ENCODE measurements at regions not wholly inside any gene's neighbourhood (a gene's known extent, or its start where the extent isn't known, plus 50 kb on each side); places are given as distances from the start of the nearest gene placed in this dataset.

- H3K36me3 ChIP-seq (ENCODE audit: control insufficient read depth in 3 of 3, insufficient read depth in 2 of 3, low read depth in 1 of 3, low read length in 3 of 3), result no peaks in the 10 kb centered on the region
- FAIRE-seq, result no peak
- H3K4me3 ChIP-seq (ENCODE audit: low read depth in 1 of 3, low read length in 3 of 3), result no peak overlapping the region
- H3K27me3 ChIP-seq (ENCODE audit: control insufficient read depth in 3 of 3, insufficient read depth in 3 of 3, low read length in 3 of 3), result no peaks in the 10 kb centered on the region
- H3K9me3 ChIP-seq (ENCODE audit: control insufficient read depth in 2 of 2, insufficient read depth in 1 of 2, low read depth in 1 of 2, low read length in 1 of 2), result no peaks in the 10 kb centered on the region
- no peak overlapping the region for H3K27ac ChIP-seq (ENCODE audit: low read depth in 1 of 3, low read length in 2 of 3)
- WGBS, 3 donors, result 93 to 96% (median 95%) methylated on average over 5 of the region's 5 CpGs
- H3K4me1 ChIP-seq (ENCODE audit: control insufficient read depth in 3 of 3, insufficient read depth in 2 of 3, low read depth in 1 of 3, low read length in 2 of 3), result no peaks in the 10 kb centered on the region
- no peak for DNase-seq
Observed at GRCh38 chr1:58095183-58095582, 451.3 kb downstream of the OMA1 start.

- no peaks in the 10 kb centered on the region for H3K9me3 ChIP-seq (ENCODE audit: control insufficient read depth in 2 of 2, insufficient read depth in 1 of 2, low read depth in 1 of 2, low read length in 1 of 2)
- 38 to 61% (median 52%) methylated on average over 2 of the region's 2 CpGs for WGBS, 3 donors
- no peaks in the 10 kb centered on the region for H3K27me3 ChIP-seq (ENCODE audit: control insufficient read depth in 3 of 3, insufficient read depth in 3 of 3, low read length in 3 of 3)
- no peak for DNase-seq
- no peak overlapping the region for H3K4me3 ChIP-seq (ENCODE audit: low read depth in 1 of 3, low read length in 3 of 3)
- no peak overlapping the region for H3K27ac ChIP-seq (ENCODE audit: low read depth in 1 of 3, low read length in 2 of 3)
- no peaks in the 10 kb centered on the region for H3K4me1 ChIP-seq (ENCODE audit: control insufficient read depth in 3 of 3, insufficient read depth in 2 of 3, low read depth in 1 of 3, low read length in 2 of 3)
- no peaks in the 10 kb centered on the region for H3K36me3 ChIP-seq (ENCODE audit: control insufficient read depth in 3 of 3, insufficient read depth in 2 of 3, low read depth in 1 of 3, low read length in 3 of 3)
- FAIRE-seq, result no peak
Observed at GRCh38 chr1:58094221-58094620, 452.3 kb downstream of the OMA1 start.

- Histone ChIP-seq H3K9me3 (ENCODE audit: control insufficient read depth in 2 of 2, insufficient read depth in 1 of 2, low read depth in 1 of 2, low read length in 1 of 2) (no peaks in the 10 kb centered on the region), H3K27ac (ENCODE audit: low read depth in 1 of 3, low read length in 2 of 3) (no peak overlapping the region), H3K4me1 (ENCODE audit: control insufficient read depth in 3 of 3, insufficient read depth in 2 of 3, low read depth in 1 of 3, low read length in 2 of 3) (no peaks in the 10 kb centered on the region), H3K4me3 (ENCODE audit: low read depth in 1 of 3, low read length in 3 of 3) (no peak overlapping the region), H3K36me3 (ENCODE audit: control insufficient read depth in 3 of 3, insufficient read depth in 2 of 3, low read depth in 1 of 3, low read length in 3 of 3) (no peaks in the 10 kb centered on the region), H3K27me3 (ENCODE audit: control insufficient read depth in 3 of 3, insufficient read depth in 3 of 3, low read length in 3 of 3) (no peaks in the 10 kb centered on the region)
- 45 to 76% (median 54%) methylated on average over 2 of the region's 2 CpGs for WGBS, 3 donors
- FAIRE-seq (no peak), DNase-seq (no peak)
Observed at GRCh38 chr1:58090640-58091039, 455.9 kb downstream of the OMA1 start.

- FAIRE-seq (no peak), DNase-seq (peak in 1 of 2 donors; percentile 4)
- H3K9me3 ChIP-seq (ENCODE audit: control insufficient read depth in 2 of 2, insufficient read depth in 1 of 2, low read depth in 1 of 2, low read length in 1 of 2), result no peaks in the 10 kb centered on the region
- no peak overlapping the region for H3K27ac ChIP-seq (ENCODE audit: low read depth in 1 of 3, low read length in 2 of 3)
- H3K36me3 ChIP-seq (ENCODE audit: control insufficient read depth in 3 of 3, insufficient read depth in 2 of 3, low read depth in 1 of 3, low read length in 3 of 3), result no peaks in the 10 kb centered on the region
- H3K4me1 ChIP-seq (ENCODE audit: control insufficient read depth in 3 of 3, insufficient read depth in 2 of 3, low read depth in 1 of 3, low read length in 2 of 3), result no peaks in the 10 kb centered on the region
- WGBS, 3 donors, result 22 to 45% (median 39%) methylated on average over 10 of the region's 10 CpGs
- no peak overlapping the region for H3K4me3 ChIP-seq (ENCODE audit: low read depth in 1 of 3, low read length in 3 of 3)
- H3K27me3 ChIP-seq (ENCODE audit: control insufficient read depth in 3 of 3, insufficient read depth in 3 of 3, low read length in 3 of 3), result no peaks in the 10 kb centered on the region
Observed at GRCh38 chr1:58089898-58090534, 456.5 kb downstream of the OMA1 start.

- WGBS, 3 donors, result 58 to 66% (median 63%) methylated on average over 3 of the region's 3 CpGs
- no peak for DNase-seq
- H3K4me1 ChIP-seq (ENCODE audit: control insufficient read depth in 3 of 3, insufficient read depth in 2 of 3, low read depth in 1 of 3, low read length in 2 of 3), result no peaks in the 10 kb centered on the region
- no peak overlapping the region for H3K4me3 ChIP-seq (ENCODE audit: low read depth in 1 of 3, low read length in 3 of 3)
- H3K9me3 ChIP-seq (ENCODE audit: control insufficient read depth in 2 of 2, insufficient read depth in 1 of 2, low read depth in 1 of 2, low read length in 1 of 2), result no peaks in the 10 kb centered on the region
- no peak for FAIRE-seq
- H3K36me3 ChIP-seq (ENCODE audit: control insufficient read depth in 3 of 3, insufficient read depth in 2 of 3, low read depth in 1 of 3, low read length in 3 of 3), result peaks cover 0 to 2% (median 0%) of the 10 kb centered on the region in 3 donors
- H3K27ac ChIP-seq (ENCODE audit: low read depth in 1 of 3, low read length in 2 of 3), result no peak overlapping the region
- H3K27me3 ChIP-seq (ENCODE audit: control insufficient read depth in 3 of 3, insufficient read depth in 3 of 3, low read length in 3 of 3), result no peaks in the 10 kb centered on the region
Observed at GRCh38 chr1:58084266-58084665, 462.3 kb downstream of the OMA1 start.

- Histone ChIP-seq H3K4me3 (ENCODE audit: low read depth in 1 of 3, low read length in 3 of 3) (no peak overlapping the region), H3K27ac (ENCODE audit: low read depth in 1 of 3, low read length in 2 of 3) (no peak overlapping the region), H3K4me1 (ENCODE audit: control insufficient read depth in 3 of 3, insufficient read depth in 2 of 3, low read depth in 1 of 3, low read length in 2 of 3) (no peaks in the 10 kb centered on the region), H3K9me3 (ENCODE audit: control insufficient read depth in 2 of 2, insufficient read depth in 1 of 2, low read depth in 1 of 2, low read length in 1 of 2) (no peaks in the 10 kb centered on the region), H3K36me3 (ENCODE audit: control insufficient read depth in 3 of 3, insufficient read depth in 2 of 3, low read depth in 1 of 3, low read length in 3 of 3) (peaks cover 0 to 2% (median 0%) of the 10 kb centered on the region in 3 donors), H3K27me3 (ENCODE audit: control insufficient read depth in 3 of 3, insufficient read depth in 3 of 3, low read length in 3 of 3) (peaks cover 0 to 2% (median 0%) of the 10 kb centered on the region in 3 donors)
- FAIRE-seq (no peak), DNase-seq (no peak)
- WGBS, 3 donors, result 70 to 75% (median 74%) methylated on average over 5 of the region's 5 CpGs
Observed at GRCh38 chr1:58082596-58082995, 463.9 kb downstream of the OMA1 start.

GRCh38 chr1:58076258-58076657 is 470.3 kb downstream of the OMA1 start:
- H3K27ac ChIP-seq (ENCODE audit: low read depth in 1 of 3, low read length in 2 of 3), result no peak overlapping the region
- no peaks in the 10 kb centered on the region for H3K36me3 ChIP-seq (ENCODE audit: control insufficient read depth in 3 of 3, insufficient read depth in 2 of 3, low read depth in 1 of 3, low read length in 3 of 3)
- no peak for FAIRE-seq
- WGBS, 3 donors, result 56 to 68% (median 61%) methylated on average over 2 of the region's 2 CpGs
- no peak overlapping the region for H3K4me3 ChIP-seq (ENCODE audit: low read depth in 1 of 3, low read length in 3 of 3)
- H3K27me3 ChIP-seq (ENCODE audit: control insufficient read depth in 3 of 3, insufficient read depth in 3 of 3, low read length in 3 of 3), result peaks cover 0 to 2% (median 0%) of the 10 kb centered on the region in 3 donors
- H3K4me1 ChIP-seq (ENCODE audit: control insufficient read depth in 3 of 3, insufficient read depth in 2 of 3, low read depth in 1 of 3, low read length in 2 of 3), result no peaks in the 10 kb centered on the region
- no peaks in the 10 kb centered on the region for H3K9me3 ChIP-seq (ENCODE audit: control insufficient read depth in 2 of 2, insufficient read depth in 1 of 2, low read depth in 1 of 2, low read length in 1 of 2)
- no peak for DNase-seq

GRCh38 chr1:58075188-58075578 is 471.3 kb downstream of the OMA1 start:
- WGBS, 3 donors, result 12 to 28% (median 22%) methylated on average over 1 of the region's 1 CpG
- Histone ChIP-seq H3K27ac (ENCODE audit: low read depth in 1 of 3, low read length in 2 of 3) (no peak overlapping the region), H3K4me1 (ENCODE audit: control insufficient read depth in 3 of 3, insufficient read depth in 2 of 3, low read depth in 1 of 3, low read length in 2 of 3) (no peaks in the 10 kb centered on the region), H3K9me3 (ENCODE audit: control insufficient read depth in 2 of 2, insufficient read depth in 1 of 2, low read depth in 1 of 2, low read length in 1 of 2) (no peaks in the 10 kb centered on the region), H3K36me3 (ENCODE audit: control insufficient read depth in 3 of 3, insufficient read depth in 2 of 3, low read depth in 1 of 3, low read length in 3 of 3) (no peaks in the 10 kb centered on the region), H3K4me3 (ENCODE audit: low read depth in 1 of 3, low read length in 3 of 3) (no peak overlapping the region), H3K27me3 (ENCODE audit: control insufficient read depth in 3 of 3, insufficient read depth in 3 of 3, low read length in 3 of 3) (peaks cover 0 to 2% (median 0%) of the 10 kb centered on the region in 3 donors)
- FAIRE-seq (no peak), DNase-seq (no peak)

- DNase-seq (no peak), FAIRE-seq (no peak)
- no peaks in the 10 kb centered on the region for H3K36me3 ChIP-seq (ENCODE audit: control insufficient read depth in 3 of 3, insufficient read depth in 2 of 3, low read depth in 1 of 3, low read length in 3 of 3)
- no peaks in the 10 kb centered on the region for H3K4me1 ChIP-seq (ENCODE audit: control insufficient read depth in 3 of 3, insufficient read depth in 2 of 3, low read depth in 1 of 3, low read length in 2 of 3)
- H3K9me3 ChIP-seq (ENCODE audit: control insufficient read depth in 2 of 2, insufficient read depth in 1 of 2, low read depth in 1 of 2, low read length in 1 of 2), result no peaks in the 10 kb centered on the region
- 83 to 93% (median 85%) methylated on average over 4 of the region's 4 CpGs for WGBS, 3 donors
- no peak overlapping the region for H3K4me3 ChIP-seq (ENCODE audit: low read depth in 1 of 3, low read length in 3 of 3)
- no peaks in the 10 kb centered on the region for H3K27me3 ChIP-seq (ENCODE audit: control insufficient read depth in 3 of 3, insufficient read depth in 3 of 3, low read length in 3 of 3)
- no peak overlapping the region for H3K27ac ChIP-seq (ENCODE audit: low read depth in 1 of 3, low read length in 2 of 3)
Observed at GRCh38 chr1:58072450-58072849, 474.1 kb downstream of the OMA1 start.

Measured in small intestine (tissue), 7 donors.